ENCODE measurements at regions not wholly inside any gene's neighbourhood (a gene's known extent, or its start where the extent isn't known, plus 50 kb on each side); places are given as distances from the start of the nearest gene placed in this dataset.

GRCh38 chr16:66265556-66266141, 100.8 kb upstream of the CDH5 start:
- H3K9me2 ChIP-seq (replicated peaks; ENCODE audit: low read length) = no peaks in the 10 kb centered on the region
- ChIA-PET CTCF (no interaction called here), POLR2A (ENCODE audit: unreplicated experiment) (no interaction called here)
- peaks cover 7% of the 10 kb centered on the region for H3K4me1 ChIP-seq (ENCODE audit: insufficient read depth, low read length)
- no peaks in the 10 kb centered on the region for H3F3A ChIP-seq (ENCODE audit: low read length, unreplicated experiment)
- BruUV-seq (replicated peaks) = no TSS peak
- DNase-seq = no peak
- H3K27ac ChIP-seq (ENCODE audit: low read length) = no peak overlapping the region
- no peaks in the 10 kb centered on the region for H3K9me3 ChIP-seq (ENCODE audit: low read length)
- intact Hi-C loops (cut with micrococcal nuclease) = no loop called here
- TF ChIP-seq EZH2 (IDR thresholded peaks at IDR 0.05; ENCODE audit: low read length, unreplicated experiment) = no peak
- TF ChIP-seq EZH2phosphoT487 (IDR thresholded peaks at IDR 0.05; ENCODE audit: borderline replicate concordance, low read length) = no peak
- TF ChIP-seq, protein P1, sequence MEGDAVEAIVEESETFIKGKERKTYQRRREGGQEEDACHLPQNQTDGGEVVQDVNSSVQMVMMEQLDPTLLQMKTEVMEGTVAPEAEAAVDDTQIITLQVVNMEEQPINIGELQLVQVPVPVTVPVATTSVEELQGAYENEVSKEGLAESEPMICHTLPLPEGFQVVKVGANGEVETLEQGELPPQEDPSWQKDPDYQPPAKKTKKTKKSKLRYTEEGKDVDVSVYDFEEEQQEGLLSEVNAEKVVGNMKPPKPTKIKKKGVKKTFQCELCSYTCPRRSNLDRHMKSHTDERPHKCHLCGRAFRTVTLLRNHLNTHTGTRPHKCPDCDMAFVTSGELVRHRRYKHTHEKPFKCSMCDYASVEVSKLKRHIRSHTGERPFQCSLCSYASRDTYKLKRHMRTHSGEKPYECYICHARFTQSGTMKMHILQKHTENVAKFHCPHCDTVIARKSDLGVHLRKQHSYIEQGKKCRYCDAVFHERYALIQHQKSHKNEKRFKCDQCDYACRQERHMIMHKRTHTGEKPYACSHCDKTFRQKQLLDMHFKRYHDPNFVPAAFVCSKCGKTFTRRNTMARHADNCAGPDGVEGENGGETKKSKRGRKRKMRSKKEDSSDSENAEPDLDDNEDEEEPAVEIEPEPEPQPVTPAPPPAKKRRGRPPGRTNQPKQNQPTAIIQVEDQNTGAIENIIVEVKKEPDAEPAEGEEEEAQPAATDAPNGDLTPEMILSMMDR (conservative IDR thresholded peaks at IDR 0.05; ENCODE audit: low read depth, low read length) = no peak
- no peaks in the 10 kb centered on the region for H4K20me1 ChIP-seq (ENCODE audit: low read length)
- no peaks in the 10 kb centered on the region for H3K36me3 ChIP-seq (ENCODE audit: low read depth, low read length)
- no peak for ATAC-seq
- H3K9ac ChIP-seq (ENCODE audit: low read length) = no peak overlapping the region
- H2AFZ ChIP-seq (ENCODE audit: low read length) = no peak overlapping the region
- H3K79me2 ChIP-seq (ENCODE audit: low read length) = no peaks in the 10 kb centered on the region
- no peak overlapping the region for H3K4me2 ChIP-seq (ENCODE audit: low read length)
- no peaks in the 10 kb centered on the region for H3K27me3 ChIP-seq (ENCODE audit: low read length)
- no peak overlapping the region for H3K4me3 ChIP-seq (ENCODE audit: low read length)

GRCh38 chr16:66265048-66265415, 101.5 kb upstream of the CDH5 start:
- no peaks in the 10 kb centered on the region for H3K27me3 ChIP-seq (ENCODE audit: low read length)
- ChIA-PET CTCF (no interaction called here), POLR2A (ENCODE audit: unreplicated experiment) (no interaction called here)
- H3K9me3 ChIP-seq (ENCODE audit: low read length) = no peaks in the 10 kb centered on the region
- no peak overlapping the region for H3K27ac ChIP-seq (ENCODE audit: low read length)
- H3F3A ChIP-seq (ENCODE audit: low read length, unreplicated experiment) = no peaks in the 10 kb centered on the region
- H3K4me1 ChIP-seq (ENCODE audit: insufficient read depth, low read length) = peaks cover 5% of the 10 kb centered on the region; the same call in 1 of the 2 replicates
- H3K9ac ChIP-seq (ENCODE audit: low read length) = no peak overlapping the region
- no peak overlapping the region for H3K4me3 ChIP-seq (ENCODE audit: low read length)
- no peaks in the 10 kb centered on the region for H3K9me2 ChIP-seq (replicated peaks; ENCODE audit: low read length)
- ATAC-seq = no peak
- no peaks in the 10 kb centered on the region for H3K79me2 ChIP-seq (ENCODE audit: low read length)
- DNase-seq = no peak
- no peaks in the 10 kb centered on the region for H3K36me3 ChIP-seq (ENCODE audit: low read depth, low read length)
- TF ChIP-seq EZH2 (IDR thresholded peaks at IDR 0.05; ENCODE audit: low read length, unreplicated experiment) = no peak
- TF ChIP-seq, protein P1 (conservative IDR thresholded peaks at IDR 0.05; ENCODE audit: low read depth, low read length) = no peak
- H3K4me2 ChIP-seq (ENCODE audit: low read length) = no peak overlapping the region
- BruUV-seq (replicated peaks) = no TSS peak
- H4K20me1 ChIP-seq (ENCODE audit: low read length) = no peaks in the 10 kb centered on the region
- intact Hi-C loops (cut with micrococcal nuclease) = no loop called here
- no peak overlapping the region for H2AFZ ChIP-seq (ENCODE audit: low read length)

GRCh38 chr16:66264311-66265047, 102.0 kb upstream of the CDH5 start:
- Histone ChIP-seq H3K4me3 (ENCODE audit: low read length) (no peak overlapping the region), H3K9me2 (replicated peaks; ENCODE audit: low read length) (no peaks in the 10 kb centered on the region), H3K9ac (ENCODE audit: low read length) (no peak overlapping the region), H3K36me3 (ENCODE audit: low read depth, low read length) (no peaks in the 10 kb centered on the region), H3K4me2 (ENCODE audit: low read length) (no peak overlapping the region), H3K9me3 (ENCODE audit: low read length) (no peaks in the 10 kb centered on the region), H4K20me1 (ENCODE audit: low read length) (no peaks in the 10 kb centered on the region), H3K27me3 (ENCODE audit: low read length) (no peaks in the 10 kb centered on the region), H3K4me1 (ENCODE audit: insufficient read depth, low read length) (peaks cover 5% of the 10 kb centered on the region; the same call in 1 of the 2 replicates), H2AFZ (ENCODE audit: low read length) (no peak overlapping the region), H3K27ac (ENCODE audit: low read length) (no peak overlapping the region), H3F3A (ENCODE audit: low read length, unreplicated experiment) (no peaks in the 10 kb centered on the region), H3K79me2 (ENCODE audit: low read length) (no peaks in the 10 kb centered on the region)
- intact Hi-C loops (cut with micrococcal nuclease) = no loop called here
- DNase-seq (no peak), ATAC-seq (no peak)
- no TSS peak for BruUV-seq (replicated peaks)
- TF ChIP-seq EZH2 (IDR thresholded peaks at IDR 0.05; ENCODE audit: low read length, unreplicated experiment) = no peak
- ChIA-PET CTCF (no interaction called here), POLR2A (ENCODE audit: unreplicated experiment) (no interaction called here)
